K562 (cell line): ENCODE measurements at regions not wholly inside any gene's neighbourhood (a gene's known extent, or its start where the extent isn't known, plus 50 kb on each side); places are given as distances from the start of the nearest gene placed in this dataset.
A peak's percentile ranks its signal among the peaks of the same experiment; 100 is the strongest.

Source experiments
- HMGN3 ChIP-seq: IDR thresholded peaks from 2 replicates; pipeline ENCODE4 v1.6.1; 2011; ENCODE audit warnings: borderline replicate concordance, low read depth, mild to moderate bottlenecking, mixed read lengths, low read length; ENCODE audit not compliant: insufficient read length; ENCODE audit errors: extremely low read depth
- TSHZ1 ChIP-seq: fragments of 250-450 bp; sonication (Bioruptor Pico); IDR thresholded peaks from 2 replicates; pipeline ENCODE4 v1.4.0; 2020; ENCODE audit warnings: mild to moderate bottlenecking, moderate library complexity
- ZNF449 ChIP-seq: fragments of 250-450 bp; sonication (Bioruptor Pico); IDR thresholded peaks from 2 replicates; pipeline ENCODE4 v1.8.0; 2022; ENCODE audit warnings: moderate library complexity, mild to moderate bottlenecking, inconsistent platforms
- ZNF785 ChIP-seq: fragments of 250-450 bp; sonication (Bioruptor Pico); IDR thresholded peaks from 2 replicates; pipeline ENCODE4 v1.4.0; 2020; ENCODE audit warnings: mild to moderate bottlenecking
- TF ChIP-seq, protein P1 (sequence below): fragments of 250-450 bp; sonication (Bioruptor Pico); IDR thresholded peaks from 2 replicates; pipeline ENCODE4 v1.4.0; 2020; ENCODE audit warnings: borderline replicate concordance
- TF ChIP-seq, protein P2 (sequence below): sonication (generic); formaldehyde crosslinking; IDR thresholded peaks from 2 replicates; pipeline ENCODE4 v1.8.0; 2022; ENCODE audit warnings: mild to moderate bottlenecking, missing genetic modification reagents
- TF ChIP-seq, protein P3 (sequence below), 2 experiments: fragments of 450-650 bp; formaldehyde crosslinking in 1 of 2; IDR thresholded peaks; 2 replicates each; pipeline versions ENCODE4 v1.4.0 to v1.6.1; 2014 to 2020; ENCODE audit warnings: mild to moderate bottlenecking in 2 of 2, borderline replicate concordance in 1 of 2, low read depth in 1 of 2

DNA sequence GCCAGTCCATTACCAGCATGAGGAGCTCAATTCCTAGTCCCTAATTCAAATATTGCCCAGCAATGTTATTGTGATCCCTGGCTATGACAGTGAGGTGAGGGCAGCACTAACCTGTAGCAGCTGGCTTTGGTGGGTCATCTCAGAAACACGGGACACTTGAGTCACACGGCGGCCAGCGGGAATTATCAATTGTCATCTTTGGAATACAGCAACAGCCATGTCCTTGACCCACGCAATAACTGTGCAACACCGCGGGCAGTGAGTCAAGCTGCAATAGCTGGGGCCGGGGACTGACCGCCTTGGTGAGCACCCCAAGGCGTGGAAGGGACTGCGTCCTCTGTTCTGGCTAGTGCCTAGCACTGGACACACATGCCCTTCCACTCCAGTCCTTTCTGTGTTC is 62.5 kb upstream of the ALDH1B1 start (continued):
- TF ChIP-seq, protein P1, sequence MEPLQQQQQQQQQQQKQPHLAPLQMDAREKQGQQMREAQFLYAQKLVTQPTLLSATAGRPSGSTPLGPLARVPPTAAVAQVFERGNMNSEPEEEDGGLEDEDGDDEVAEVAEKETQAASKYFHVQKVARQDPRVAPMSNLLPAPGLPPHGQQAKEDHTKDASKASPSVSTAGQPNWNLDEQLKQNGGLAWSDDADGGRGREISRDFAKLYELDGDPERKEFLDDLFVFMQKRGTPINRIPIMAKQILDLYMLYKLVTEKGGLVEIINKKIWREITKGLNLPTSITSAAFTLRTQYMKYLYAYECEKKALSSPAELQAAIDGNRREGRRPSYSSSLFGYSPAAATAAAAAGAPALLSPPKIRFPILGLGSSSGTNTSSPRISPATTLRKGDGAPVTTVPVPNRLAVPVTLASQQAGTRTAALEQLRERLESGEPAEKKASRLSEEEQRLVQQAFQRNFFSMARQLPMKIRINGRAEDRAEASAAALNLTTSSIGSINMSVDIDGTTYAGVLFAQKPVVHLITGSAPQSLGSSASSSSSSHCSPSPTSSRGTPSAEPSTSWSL (CRISPR knock-in tag): no peak
- TF ChIP-seq TSHZ1 (CRISPR knock-in tag): no peak
- no peak for TF ChIP-seq ZNF785
- TF ChIP-seq, protein P2, sequence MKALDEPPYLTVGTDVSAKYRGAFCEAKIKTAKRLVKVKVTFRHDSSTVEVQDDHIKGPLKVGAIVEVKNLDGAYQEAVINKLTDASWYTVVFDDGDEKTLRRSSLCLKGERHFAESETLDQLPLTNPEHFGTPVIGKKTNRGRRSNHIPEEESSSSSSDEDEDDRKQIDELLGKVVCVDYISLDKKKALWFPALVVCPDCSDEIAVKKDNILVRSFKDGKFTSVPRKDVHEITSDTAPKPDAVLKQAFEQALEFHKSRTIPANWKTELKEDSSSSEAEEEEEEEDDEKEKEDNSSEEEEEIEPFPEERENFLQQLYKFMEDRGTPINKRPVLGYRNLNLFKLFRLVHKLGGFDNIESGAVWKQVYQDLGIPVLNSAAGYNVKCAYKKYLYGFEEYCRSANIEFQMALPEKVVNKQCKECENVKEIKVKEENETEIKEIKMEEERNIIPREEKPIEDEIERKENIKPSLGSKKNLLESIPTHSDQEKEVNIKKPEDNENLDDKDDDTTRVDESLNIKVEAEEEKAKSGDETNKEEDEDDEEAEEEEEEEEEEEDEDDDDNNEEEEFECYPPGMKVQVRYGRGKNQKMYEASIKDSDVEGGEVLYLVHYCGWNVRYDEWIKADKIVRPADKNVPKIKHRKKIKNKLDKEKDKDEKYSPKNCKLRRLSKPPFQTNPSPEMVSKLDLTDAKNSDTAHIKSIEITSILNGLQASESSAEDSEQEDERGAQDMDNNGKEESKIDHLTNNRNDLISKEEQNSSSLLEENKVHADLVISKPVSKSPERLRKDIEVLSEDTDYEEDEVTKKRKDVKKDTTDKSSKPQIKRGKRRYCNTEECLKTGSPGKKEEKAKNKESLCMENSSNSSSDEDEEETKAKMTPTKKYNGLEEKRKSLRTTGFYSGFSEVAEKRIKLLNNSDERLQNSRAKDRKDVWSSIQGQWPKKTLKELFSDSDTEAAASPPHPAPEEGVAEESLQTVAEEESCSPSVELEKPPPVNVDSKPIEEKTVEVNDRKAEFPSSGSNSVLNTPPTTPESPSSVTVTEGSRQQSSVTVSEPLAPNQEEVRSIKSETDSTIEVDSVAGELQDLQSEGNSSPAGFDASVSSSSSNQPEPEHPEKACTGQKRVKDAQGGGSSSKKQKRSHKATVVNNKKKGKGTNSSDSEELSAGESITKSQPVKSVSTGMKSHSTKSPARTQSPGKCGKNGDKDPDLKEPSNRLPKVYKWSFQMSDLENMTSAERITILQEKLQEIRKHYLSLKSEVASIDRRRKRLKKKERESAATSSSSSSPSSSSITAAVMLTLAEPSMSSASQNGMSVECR (CRISPR knock-in tag): no peak
- 0 out of 2 replicates have a peak, but pooled peaks have one; percentile 25 for TF ChIP-seq ZNF449 (CRISPR knock-in tag)
- TF ChIP-seq, protein P3, sequence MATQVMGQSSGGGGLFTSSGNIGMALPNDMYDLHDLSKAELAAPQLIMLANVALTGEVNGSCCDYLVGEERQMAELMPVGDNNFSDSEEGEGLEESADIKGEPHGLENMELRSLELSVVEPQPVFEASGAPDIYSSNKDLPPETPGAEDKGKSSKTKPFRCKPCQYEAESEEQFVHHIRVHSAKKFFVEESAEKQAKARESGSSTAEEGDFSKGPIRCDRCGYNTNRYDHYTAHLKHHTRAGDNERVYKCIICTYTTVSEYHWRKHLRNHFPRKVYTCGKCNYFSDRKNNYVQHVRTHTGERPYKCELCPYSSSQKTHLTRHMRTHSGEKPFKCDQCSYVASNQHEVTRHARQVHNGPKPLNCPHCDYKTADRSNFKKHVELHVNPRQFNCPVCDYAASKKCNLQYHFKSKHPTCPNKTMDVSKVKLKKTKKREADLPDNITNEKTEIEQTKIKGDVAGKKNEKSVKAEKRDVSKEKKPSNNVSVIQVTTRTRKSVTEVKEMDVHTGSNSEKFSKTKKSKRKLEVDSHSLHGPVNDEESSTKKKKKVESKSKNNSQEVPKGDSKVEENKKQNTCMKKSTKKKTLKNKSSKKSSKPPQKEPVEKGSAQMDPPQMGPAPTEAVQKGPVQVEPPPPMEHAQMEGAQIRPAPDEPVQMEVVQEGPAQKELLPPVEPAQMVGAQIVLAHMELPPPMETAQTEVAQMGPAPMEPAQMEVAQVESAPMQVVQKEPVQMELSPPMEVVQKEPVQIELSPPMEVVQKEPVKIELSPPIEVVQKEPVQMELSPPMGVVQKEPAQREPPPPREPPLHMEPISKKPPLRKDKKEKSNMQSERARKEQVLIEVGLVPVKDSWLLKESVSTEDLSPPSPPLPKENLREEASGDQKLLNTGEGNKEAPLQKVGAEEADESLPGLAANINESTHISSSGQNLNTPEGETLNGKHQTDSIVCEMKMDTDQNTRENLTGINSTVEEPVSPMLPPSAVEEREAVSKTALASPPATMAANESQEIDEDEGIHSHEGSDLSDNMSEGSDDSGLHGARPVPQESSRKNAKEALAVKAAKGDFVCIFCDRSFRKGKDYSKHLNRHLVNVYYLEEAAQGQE (IDR thresholded peaks at IDR 0.05; ENCODE audit: borderline replicate concordance): peak; percentile 68
- TF ChIP-seq, protein P3 (CRISPR knock-in tag; IDR thresholded peaks at IDR 0.05; ENCODE audit: low read depth): no peak; the same call in 1 of the 2 replicates
- TF ChIP-seq HMGN3: no peak
